GM21619 (cell line): ENCODE measurements at regions not wholly inside any gene's neighbourhood (a gene's known extent, or its start where the extent isn't known, plus 50 kb on each side); places are given as distances from the start of the nearest gene placed in this dataset.
"Not testable (repeated sequence)": the region's sequence is repeated elsewhere in the genome, so short reads cannot be mapped to it uniquely, and the experiment has no call there.

Experiments
- ATAC-seq: cut with Tn5 transposase; IDR thresholded peaks from one replicate; pipeline ENCODE4 v1.9.1; 2021; ENCODE audit not compliant: unreplicated experiment

- ATAC-seq: no peak
Measured at GRCh38 chr2:180927030-180927686, 53.2 kb upstream of the UBE2E3 start.

- no peak for ATAC-seq
Measured at GRCh38 chr2:180925700-180926099, 54.7 kb upstream of the UBE2E3 start.

GRCh38 chr2:180924063-180924462 is 56.3 kb upstream of the UBE2E3 start:
- no peak for ATAC-seq

GRCh38 chr2:180910831-180911665 is 69.4 kb upstream of the UBE2E3 start:
- no peak for ATAC-seq

- ATAC-seq: no peak
Measured at GRCh38 chr2:180907731-180908130, 72.7 kb upstream of the UBE2E3 start.

- no peak for ATAC-seq
Measured at GRCh38 chr2:180905461-180905860, 74.9 kb upstream of the UBE2E3 start.

GRCh38 chr2:180905002-180905401 is 75.4 kb upstream of the UBE2E3 start:
- ATAC-seq: no peak

- ATAC-seq: no peak
Measured at GRCh38 chr2:180901331-180901730, 79.1 kb upstream of the UBE2E3 start.

- no peak for ATAC-seq
Measured at GRCh38 chr2:180893752-180894151, 86.7 kb upstream of the UBE2E3 start.

GRCh38 chr2:180892091-180892490 is 88.3 kb upstream of the UBE2E3 start:
- no peak for ATAC-seq

- ATAC-seq: no peak
Measured at GRCh38 chr2:180891360-180891759, 89.0 kb upstream of the UBE2E3 start.

- ATAC-seq: no peak
Measured at GRCh38 chr2:180890781-180891180, 89.6 kb upstream of the UBE2E3 start.

- no peak for ATAC-seq
Measured at GRCh38 chr2:180882959-180883358, 97.4 kb upstream of the UBE2E3 start.

- no peak for ATAC-seq
Measured at GRCh38 chr2:180876506-180876905, 103.9 kb upstream of the UBE2E3 start.

GRCh38 chr2:180873219-180873618 is 107.2 kb upstream of the UBE2E3 start:
- ATAC-seq: no peak

GRCh38 chr2:180872781-180873180 is 107.6 kb upstream of the UBE2E3 start:
- not testable (repeated sequence) for ATAC-seq

- no peak for ATAC-seq
Measured at GRCh38 chr2:180872255-180872654, 108.2 kb upstream of the UBE2E3 start.

- ATAC-seq: no peak
Measured at GRCh38 chr2:180871649-180872048, 108.8 kb upstream of the UBE2E3 start.

- ATAC-seq: no peak
Measured at GRCh38 chr2:180849851-180850250, 130.6 kb upstream of the UBE2E3 start.

- ATAC-seq: no peak
Measured at GRCh38 chr2:180848393-180848792, 132.0 kb upstream of the UBE2E3 start.

GRCh38 chr2:180846756-180847472 is 133.5 kb upstream of the UBE2E3 start:
- no peak for ATAC-seq

- ATAC-seq: no peak
Measured at GRCh38 chr2:180842461-180842860, 137.9 kb upstream of the UBE2E3 start.
